ENCODE measurements at regions not wholly inside any gene's neighbourhood (a gene's known extent, or its start where the extent isn't known, plus 50 kb on each side); places are given as distances from the start of the nearest gene placed in this dataset.

GRCh38 chr6:12467706-12468670 lies 177.8 kb downstream of the EDN1 start:
- Histone ChIP-seq H3K27ac (ENCODE audit: low read length in 2 of 2) (no peak overlapping the region), H3K27me3 (replicated peaks in 1 of 4; ENCODE audit: control extremely low read depth in 1 of 4, control insufficient read depth in 3 of 4, insufficient read depth in 4 of 4, low read length in 3 of 4) (no peaks in the 10 kb centered on the region), H3K9ac (ENCODE audit: low read length) (no peak overlapping the region), H3K4me3 (ENCODE audit: control extremely low read depth in 1 of 5, extremely low read depth in 1 of 5, insufficient read depth in 1 of 5, low read depth in 2 of 5, low read length in 4 of 5) (no peak overlapping the region), H3K79me2 (ENCODE audit: control insufficient read depth, insufficient read depth, low read length) (no peaks in the 10 kb centered on the region), H2AFZ (ENCODE audit: insufficient read depth, low read depth, low read length, poor library complexity, severe bottlenecking) (no peak overlapping the region), H3K9me3 (ENCODE audit: control extremely low read depth in 1 of 3, control insufficient read depth in 2 of 3, insufficient read depth in 1 of 3, low read length in 2 of 3) (no peaks in the 10 kb centered on the region), H3K36me3 (replicated peaks in 1 of 2; ENCODE audit: control extremely low read depth in 1 of 2, control insufficient read depth in 1 of 2, extremely low read depth in 1 of 2, insufficient read depth in 2 of 2, low read length in 1 of 2) (no peaks in the 10 kb centered on the region), H3K4me1 (ENCODE audit: control insufficient read depth in 2 of 2, insufficient read depth in 2 of 2, low read length in 2 of 2) (no peaks in the 10 kb centered on the region), H4K20me1 (ENCODE audit: control insufficient read depth, insufficient read depth, low read length, poor library complexity, severe bottlenecking) (no peaks in the 10 kb centered on the region), H3K4me2 (replicated peaks; ENCODE audit: low read depth, low read length, poor library complexity, severe bottlenecking) (no peak overlapping the region)
- H3K27ac Mint-ChIP-seq, result no peak overlapping the region
- DNase-seq, result no peak
- H3K27me3 Mint-ChIP-seq, result peaks cover 9% of the 10 kb centered on the region
- intact Hi-C loops (cut with micrococcal nuclease), result no loop called here
- no peak overlapping the region for H3K4me3 Mint-ChIP-seq
- no peak for ATAC-seq (ENCODE audit: low read depth)
- POLR2A ChIA-PET, result no interaction called here
- 0% methylated on average over 1 of the region's 8 CpGs for WGBS (ENCODE audit: insufficient coverage)
- no peaks in the 10 kb centered on the region for H3K9me3 Mint-ChIP-seq (ENCODE audit: insufficient read depth)
- TF ChIP-seq CTCF (IDR thresholded peaks at IDR 0.05), result no peak
- no peak for TF ChIP-seq EZH2 (IDR thresholded peaks at IDR 0.05; ENCODE audit: borderline replicate concordance, insufficient read depth, low read depth, low read length, poor library complexity, severe bottlenecking)
- H3K4me1 Mint-ChIP-seq, result no peaks in the 10 kb centered on the region
- CTCF ChIA-PET, result no interaction called here

GRCh38 chr6:12472601-12473038 lies 182.5 kb downstream of the EDN1 start:
- Histone ChIP-seq H3K9me3 (ENCODE audit: control extremely low read depth in 1 of 3, control insufficient read depth in 2 of 3, insufficient read depth in 1 of 3, low read length in 2 of 3) (no peaks in the 10 kb centered on the region), H2AFZ (ENCODE audit: insufficient read depth, low read depth, low read length, poor library complexity, severe bottlenecking) (no peak overlapping the region), H3K4me1 (ENCODE audit: control insufficient read depth in 2 of 2, insufficient read depth in 2 of 2, low read length in 2 of 2) (peaks cover 0 to 6% of the 10 kb centered on the region in 2 donors), H3K9ac (ENCODE audit: low read length) (no peak overlapping the region), H3K4me3 (ENCODE audit: control extremely low read depth in 1 of 5, extremely low read depth in 1 of 5, insufficient read depth in 1 of 5, low read depth in 2 of 5, low read length in 4 of 5) (no peak overlapping the region), H3K4me2 (replicated peaks; ENCODE audit: low read depth, low read length, poor library complexity, severe bottlenecking) (no peak overlapping the region), H3K79me2 (ENCODE audit: control insufficient read depth, insufficient read depth, low read length) (no peaks in the 10 kb centered on the region), H3K27ac (ENCODE audit: low read length in 2 of 2) (no peak overlapping the region), H4K20me1 (ENCODE audit: control insufficient read depth, insufficient read depth, low read length, poor library complexity, severe bottlenecking) (no peaks in the 10 kb centered on the region), H3K27me3 (replicated peaks in 1 of 4; ENCODE audit: control extremely low read depth in 1 of 4, control insufficient read depth in 3 of 4, insufficient read depth in 4 of 4, low read length in 3 of 4) (peaks cover 0 to 3% (median 0%) of the 10 kb centered on the region in 4 experiments), H3K36me3 (replicated peaks in 1 of 2; ENCODE audit: control extremely low read depth in 1 of 2, control insufficient read depth in 1 of 2, extremely low read depth in 1 of 2, insufficient read depth in 2 of 2, low read length in 1 of 2) (no peaks in the 10 kb centered on the region)
- intact Hi-C loops (cut with micrococcal nuclease), result no loop called here
- Mint-ChIP-seq H3K4me1 (no peaks in the 10 kb centered on the region), H3K27me3 (peaks cover 17% of the 10 kb centered on the region), H3K4me3 (no peak overlapping the region), H3K27ac (no peak overlapping the region), H3K9me3 (ENCODE audit: insufficient read depth) (no peaks in the 10 kb centered on the region)
- 95% methylated on average over 4 of the region's 4 CpGs for WGBS (ENCODE audit: insufficient coverage)
- no peak for DNase-seq
- no peak for TF ChIP-seq CTCF (IDR thresholded peaks at IDR 0.05)
- TF ChIP-seq EZH2 (IDR thresholded peaks at IDR 0.05; ENCODE audit: borderline replicate concordance, insufficient read depth, low read depth, low read length, poor library complexity, severe bottlenecking), result no peak
- POLR2A ChIA-PET, result no interaction called here
- no peak for ATAC-seq (ENCODE audit: low read depth)
- CTCF ChIA-PET, result no interaction called here
